ENCODE measurements at regions not wholly inside any gene's neighbourhood (a gene's known extent, or its start where the extent isn't known, plus 50 kb on each side); places are given as distances from the start of the nearest gene placed in this dataset.

DNA sequence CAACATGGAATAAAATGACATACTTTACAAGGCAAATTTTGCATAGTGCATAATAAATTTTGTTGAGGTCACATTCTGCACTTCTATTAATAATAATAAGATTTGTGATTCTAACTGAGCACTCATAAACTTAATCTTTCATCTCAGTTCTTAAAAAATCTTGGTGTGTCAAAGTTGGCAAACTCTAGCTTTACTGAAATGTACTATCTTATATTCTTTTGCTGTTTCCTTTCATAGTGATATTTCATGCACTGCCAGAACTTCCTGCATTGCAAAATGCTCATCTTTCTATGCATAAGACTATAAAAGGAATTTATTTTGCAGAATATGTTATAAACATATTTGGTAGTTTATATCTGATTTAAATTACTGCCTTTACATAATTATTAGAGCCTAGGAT lies 797.6 kb downstream of the ADGRL2 start:
- H3K4me3 ChIP-seq (ENCODE audit: insufficient read depth, low read length), result no peak overlapping the region
- no peak overlapping the region for H2AFZ ChIP-seq (ENCODE audit: low read length)
- H3K27ac ChIP-seq (ENCODE audit: low read depth, low read length), result no peak overlapping the region
- H3K4me1 ChIP-seq (ENCODE audit: insufficient read depth, low read length), result no peaks in the 10 kb centered on the region
- H3K9me3 ChIP-seq (ENCODE audit: low read depth, low read length), result no peaks in the 10 kb centered on the region
- H3K4me2 ChIP-seq (ENCODE audit: insufficient read depth, low read length), result no peak overlapping the region
- H4K20me1 ChIP-seq (ENCODE audit: insufficient read depth, low read length), result no peaks in the 10 kb centered on the region
- H3K79me2 ChIP-seq (ENCODE audit: insufficient read depth, low read length), result no peaks in the 10 kb centered on the region
- H3K36me3 ChIP-seq (ENCODE audit: insufficient read depth, low read length), result no peaks in the 10 kb centered on the region
- no peak for DNase-seq (ENCODE audit: insufficient read length, low spot score, missing footprints)
- no peaks in the 10 kb centered on the region for H3K27me3 ChIP-seq (ENCODE audit: insufficient read depth, low read length)
- TF ChIP-seq, protein P1, sequence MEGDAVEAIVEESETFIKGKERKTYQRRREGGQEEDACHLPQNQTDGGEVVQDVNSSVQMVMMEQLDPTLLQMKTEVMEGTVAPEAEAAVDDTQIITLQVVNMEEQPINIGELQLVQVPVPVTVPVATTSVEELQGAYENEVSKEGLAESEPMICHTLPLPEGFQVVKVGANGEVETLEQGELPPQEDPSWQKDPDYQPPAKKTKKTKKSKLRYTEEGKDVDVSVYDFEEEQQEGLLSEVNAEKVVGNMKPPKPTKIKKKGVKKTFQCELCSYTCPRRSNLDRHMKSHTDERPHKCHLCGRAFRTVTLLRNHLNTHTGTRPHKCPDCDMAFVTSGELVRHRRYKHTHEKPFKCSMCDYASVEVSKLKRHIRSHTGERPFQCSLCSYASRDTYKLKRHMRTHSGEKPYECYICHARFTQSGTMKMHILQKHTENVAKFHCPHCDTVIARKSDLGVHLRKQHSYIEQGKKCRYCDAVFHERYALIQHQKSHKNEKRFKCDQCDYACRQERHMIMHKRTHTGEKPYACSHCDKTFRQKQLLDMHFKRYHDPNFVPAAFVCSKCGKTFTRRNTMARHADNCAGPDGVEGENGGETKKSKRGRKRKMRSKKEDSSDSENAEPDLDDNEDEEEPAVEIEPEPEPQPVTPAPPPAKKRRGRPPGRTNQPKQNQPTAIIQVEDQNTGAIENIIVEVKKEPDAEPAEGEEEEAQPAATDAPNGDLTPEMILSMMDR (IDR thresholded peaks at IDR 0.05; ENCODE audit: extremely low read depth, low read depth, low read length), result no peak

DNA sequence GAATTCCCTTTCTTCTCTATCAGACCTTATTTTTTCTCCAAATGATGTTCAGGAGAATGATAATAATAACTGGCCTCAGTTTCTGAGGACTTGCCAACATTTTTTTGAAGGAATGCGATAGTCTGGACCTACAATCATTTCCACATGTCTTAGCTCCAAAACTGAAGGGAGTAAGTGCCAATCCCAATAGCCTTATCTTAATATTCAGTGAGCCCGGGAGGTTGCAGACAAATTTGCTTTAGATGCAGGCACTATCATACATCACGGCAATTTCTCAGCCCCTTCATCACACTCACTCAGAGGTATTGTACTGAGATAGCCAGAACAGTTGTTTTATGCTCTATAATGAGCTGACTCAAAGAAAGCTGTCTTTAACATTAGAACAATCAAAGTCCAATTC lies 796.9 kb downstream of the ADGRL2 start:
- DNase-seq (ENCODE audit: insufficient read length, low spot score, missing footprints), result no peak
- H2AFZ ChIP-seq (ENCODE audit: low read length), result no peak overlapping the region
- TF ChIP-seq, protein P1 (IDR thresholded peaks at IDR 0.05; ENCODE audit: extremely low read depth, low read depth, low read length), result no peak

DNA sequence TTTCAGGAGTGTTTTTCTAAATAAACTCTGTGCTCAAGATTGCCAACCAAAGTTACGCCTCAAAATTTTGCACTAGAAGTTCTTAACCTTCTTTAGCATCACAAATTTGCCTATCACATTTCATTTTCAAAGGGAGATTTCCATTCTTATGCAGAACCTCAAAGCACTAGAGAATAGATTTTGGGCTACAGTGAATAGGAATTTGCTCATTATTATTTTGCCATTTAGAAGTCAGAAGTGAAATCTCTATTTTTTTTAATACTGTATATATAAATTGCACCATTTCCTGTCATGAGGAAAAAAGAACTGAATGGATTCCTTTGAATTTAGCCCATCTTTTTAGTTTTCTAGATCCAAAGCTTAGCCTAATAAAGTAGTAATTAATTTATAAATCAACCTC lies 796.4 kb downstream of the ADGRL2 start:
- H3K4me3 ChIP-seq (ENCODE audit: insufficient read depth, low read length), result no peak overlapping the region
- H3K79me2 ChIP-seq (ENCODE audit: insufficient read depth, low read length), result no peaks in the 10 kb centered on the region
- H3K4me1 ChIP-seq (ENCODE audit: insufficient read depth, low read length), result no peaks in the 10 kb centered on the region
- TF ChIP-seq, protein P1 (IDR thresholded peaks at IDR 0.05; ENCODE audit: extremely low read depth, low read depth, low read length), result no peak
- H2AFZ ChIP-seq (ENCODE audit: low read length), result no peak overlapping the region
- no peaks in the 10 kb centered on the region for H3K27me3 ChIP-seq (ENCODE audit: insufficient read depth, low read length)
- H3K36me3 ChIP-seq (ENCODE audit: insufficient read depth, low read length), result no peaks in the 10 kb centered on the region
- no peak overlapping the region for H3K27ac ChIP-seq (ENCODE audit: low read depth, low read length)
- H3K9me3 ChIP-seq (ENCODE audit: low read depth, low read length), result no peaks in the 10 kb centered on the region
- no peak for DNase-seq (ENCODE audit: insufficient read length, low spot score, missing footprints)
- no peaks in the 10 kb centered on the region for H4K20me1 ChIP-seq (ENCODE audit: insufficient read depth, low read length)
- H3K4me2 ChIP-seq (ENCODE audit: insufficient read depth, low read length), result no peak overlapping the region

More for the DNA sequence above, 796.9 kb downstream of the ADGRL2 start:
- no peak overlapping the region for H3K4me3 ChIP-seq (ENCODE audit: insufficient read depth, low read length)
- H3K4me1 ChIP-seq (ENCODE audit: insufficient read depth, low read length), result no peaks in the 10 kb centered on the region
- H3K27me3 ChIP-seq (ENCODE audit: insufficient read depth, low read length), result no peaks in the 10 kb centered on the region
- H3K27ac ChIP-seq (ENCODE audit: low read depth, low read length), result no peak overlapping the region
- no peaks in the 10 kb centered on the region for H3K36me3 ChIP-seq (ENCODE audit: insufficient read depth, low read length)
- no peaks in the 10 kb centered on the region for H3K9me3 ChIP-seq (ENCODE audit: low read depth, low read length)
- no peaks in the 10 kb centered on the region for H4K20me1 ChIP-seq (ENCODE audit: insufficient read depth, low read length)
- no peak overlapping the region for H3K4me2 ChIP-seq (ENCODE audit: insufficient read depth, low read length)
- H3K79me2 ChIP-seq (ENCODE audit: insufficient read depth, low read length), result no peaks in the 10 kb centered on the region

DNA sequence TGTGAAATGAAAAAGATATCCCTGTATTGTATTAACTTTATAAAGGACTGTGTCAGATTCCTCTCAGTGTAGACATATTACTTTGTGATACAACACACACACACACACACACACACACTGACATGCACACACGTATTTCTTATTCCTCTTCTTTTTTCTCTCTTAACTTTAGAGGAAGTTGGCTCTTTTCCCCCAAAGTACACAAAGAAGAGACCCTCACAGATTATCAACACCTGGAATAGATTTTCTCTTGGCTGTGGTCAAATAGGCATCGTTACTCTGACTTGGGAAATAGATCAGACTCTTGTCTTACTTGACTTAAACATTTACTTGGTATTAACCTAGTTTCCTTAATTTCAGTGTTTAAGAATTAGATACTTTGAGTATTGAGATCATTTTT lies 792.8 kb downstream of the ADGRL2 start:
- no peak overlapping the region for H3K4me2 ChIP-seq (ENCODE audit: insufficient read depth, low read length)
- no peaks in the 10 kb centered on the region for H3K36me3 ChIP-seq (ENCODE audit: insufficient read depth, low read length)
- DNase-seq (ENCODE audit: insufficient read length, low spot score, missing footprints), result no peak
- no peaks in the 10 kb centered on the region for H4K20me1 ChIP-seq (ENCODE audit: insufficient read depth, low read length)
- no peaks in the 10 kb centered on the region for H3K9me3 ChIP-seq (ENCODE audit: low read depth, low read length)
- H3K4me3 ChIP-seq (ENCODE audit: insufficient read depth, low read length), result no peak overlapping the region
- TF ChIP-seq, protein P1 (IDR thresholded peaks at IDR 0.05; ENCODE audit: extremely low read depth, low read depth, low read length), result no peak
- no peaks in the 10 kb centered on the region for H3K27me3 ChIP-seq (ENCODE audit: insufficient read depth, low read length)
- H3K4me1 ChIP-seq (ENCODE audit: insufficient read depth, low read length), result no peaks in the 10 kb centered on the region
- H3K27ac ChIP-seq (ENCODE audit: low read depth, low read length), result no peak overlapping the region
- H3K79me2 ChIP-seq (ENCODE audit: insufficient read depth, low read length), result no peaks in the 10 kb centered on the region
- H2AFZ ChIP-seq (ENCODE audit: low read length), result no peak overlapping the region
